GM10266 (cell line): ENCODE measurements at regions not wholly inside any gene's neighbourhood (a gene's known extent, or its start where the extent isn't known, plus 50 kb on each side); places are given as distances from the start of the nearest gene placed in this dataset.

Experiments used
- DNase-seq: peaks from one replicate; pipeline ENCODE4 v3.0.0; 2012; ENCODE audit errors: extremely low spot score
- TF ChIP-seq, protein P1 (sequence below): IDR thresholded peaks from 2 replicates; pipeline ENCODE4 v1.5.1; 2012; ENCODE audit warnings: mild to moderate bottlenecking, low read depth; ENCODE audit not compliant: control insufficient read depth, insufficient read depth; ENCODE audit errors: missing control alignments

- TF ChIP-seq, protein P1, sequence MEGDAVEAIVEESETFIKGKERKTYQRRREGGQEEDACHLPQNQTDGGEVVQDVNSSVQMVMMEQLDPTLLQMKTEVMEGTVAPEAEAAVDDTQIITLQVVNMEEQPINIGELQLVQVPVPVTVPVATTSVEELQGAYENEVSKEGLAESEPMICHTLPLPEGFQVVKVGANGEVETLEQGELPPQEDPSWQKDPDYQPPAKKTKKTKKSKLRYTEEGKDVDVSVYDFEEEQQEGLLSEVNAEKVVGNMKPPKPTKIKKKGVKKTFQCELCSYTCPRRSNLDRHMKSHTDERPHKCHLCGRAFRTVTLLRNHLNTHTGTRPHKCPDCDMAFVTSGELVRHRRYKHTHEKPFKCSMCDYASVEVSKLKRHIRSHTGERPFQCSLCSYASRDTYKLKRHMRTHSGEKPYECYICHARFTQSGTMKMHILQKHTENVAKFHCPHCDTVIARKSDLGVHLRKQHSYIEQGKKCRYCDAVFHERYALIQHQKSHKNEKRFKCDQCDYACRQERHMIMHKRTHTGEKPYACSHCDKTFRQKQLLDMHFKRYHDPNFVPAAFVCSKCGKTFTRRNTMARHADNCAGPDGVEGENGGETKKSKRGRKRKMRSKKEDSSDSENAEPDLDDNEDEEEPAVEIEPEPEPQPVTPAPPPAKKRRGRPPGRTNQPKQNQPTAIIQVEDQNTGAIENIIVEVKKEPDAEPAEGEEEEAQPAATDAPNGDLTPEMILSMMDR = no peak
- DNase-seq = no peak
These were observed 97.2 kb upstream of the CPEB4 start for GRCh38 chr5:173790836-173791546.

DNA sequence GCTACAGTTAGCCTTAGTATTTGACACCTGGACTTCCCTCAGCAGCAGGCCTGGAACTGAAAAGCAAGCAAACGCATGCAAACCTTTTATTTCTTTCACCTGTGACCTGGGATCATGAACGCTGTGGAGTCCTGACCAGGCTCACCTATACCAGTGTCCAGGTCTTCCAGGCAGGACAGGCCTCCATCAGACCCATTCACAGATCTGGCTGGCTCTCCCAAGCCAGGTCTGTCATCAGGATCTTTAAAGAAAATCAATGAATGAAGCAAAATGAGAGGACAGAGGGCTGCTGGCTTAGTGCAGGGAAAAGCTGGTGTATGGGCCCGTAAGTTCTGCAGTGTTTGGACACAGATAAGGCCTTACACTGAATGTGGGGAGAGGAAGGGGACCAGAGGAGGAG, 96.3 kb upstream of the CPEB4 start:
- DNase-seq = no peak
- TF ChIP-seq, protein P1 = no peak

GRCh38 chr5:173792781-173793547, 95.2 kb upstream of the CPEB4 start:
- DNase-seq = no peak
- TF ChIP-seq, protein P1 = no peak

DNA sequence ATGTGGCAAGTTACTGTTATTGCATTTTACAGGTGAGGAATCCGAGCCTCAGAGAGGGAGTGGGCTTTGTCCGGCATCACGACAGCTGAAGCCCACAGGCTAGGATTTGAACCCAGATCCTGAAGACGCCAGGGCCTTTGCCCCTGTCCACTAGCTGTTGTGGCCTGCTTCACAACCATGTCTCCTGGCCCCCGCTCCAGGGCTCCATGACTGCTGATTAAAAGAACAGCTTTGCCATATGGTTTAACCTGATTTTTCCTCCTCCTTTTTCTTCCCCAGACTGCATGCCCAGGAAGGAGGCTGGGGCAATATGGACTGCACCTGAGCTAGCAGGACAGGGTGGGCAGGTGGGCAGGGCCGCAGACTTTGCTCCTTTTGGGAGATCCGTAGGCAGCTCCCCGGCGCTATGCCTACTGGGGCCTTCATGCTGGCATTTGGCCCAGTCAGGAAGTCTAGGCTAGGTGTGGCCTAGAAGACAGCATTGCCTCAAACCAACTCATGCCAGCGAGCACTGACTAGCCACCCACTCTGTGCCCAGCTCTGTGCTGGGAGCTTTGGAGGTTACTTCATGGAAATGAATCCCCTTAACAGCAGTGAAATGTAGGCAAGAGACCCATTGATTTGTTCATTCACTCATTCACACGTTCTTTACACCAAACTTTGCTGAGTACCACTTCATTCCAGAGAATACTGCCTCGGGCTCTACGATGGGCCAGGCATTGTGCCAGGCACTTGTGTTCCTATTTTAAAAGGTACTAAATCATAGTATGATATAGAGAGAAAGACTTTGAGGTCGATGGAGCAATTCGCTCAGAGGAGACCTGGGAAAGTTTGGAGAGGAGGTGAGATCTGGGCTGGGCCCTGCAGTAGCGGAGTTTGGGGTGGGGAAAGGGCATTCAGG, 94.3 kb upstream of the CPEB4 start:
- DNase-seq = no peak
- TF ChIP-seq, protein P1 = no peak

DNA sequence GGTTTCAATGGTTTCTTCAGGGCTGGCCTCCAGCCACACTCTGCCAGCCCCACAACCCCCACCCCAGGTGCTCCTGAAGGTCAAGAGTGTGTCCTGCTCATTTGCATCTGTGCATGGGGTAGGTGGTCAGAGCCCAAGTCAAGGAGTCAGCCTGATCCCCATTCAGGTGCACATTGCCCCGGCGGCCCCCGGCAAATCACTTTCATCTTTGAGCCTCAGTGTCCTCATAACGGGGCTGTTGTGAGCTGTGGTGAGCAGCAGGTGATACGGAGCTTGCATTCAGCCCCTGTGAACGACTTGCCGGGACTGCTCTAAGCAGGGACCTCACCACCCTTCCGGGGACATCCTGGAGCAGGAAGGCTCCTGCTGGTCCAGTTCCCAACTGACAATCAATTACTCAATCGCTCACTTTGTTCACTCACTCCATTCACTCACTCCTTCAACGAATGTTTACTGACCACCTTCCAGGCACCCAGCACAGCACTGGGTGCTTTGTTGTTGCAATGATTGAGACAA, 93.2 kb upstream of the CPEB4 start:
- TF ChIP-seq, protein P1 = no peak
- no peak for DNase-seq

- TF ChIP-seq, protein P1 = no peak
- no peak for DNase-seq
These were observed 92.5 kb upstream of the CPEB4 start for GRCh38 chr5:173795601-173796000.
